HepG2 (cell line): ENCODE measurements at regions not wholly inside any gene's neighbourhood (a gene's known extent, or its start where the extent isn't known, plus 50 kb on each side); places are given as distances from the start of the nearest gene placed in this dataset.

Experiments used
- ATAC-seq: fragments of 200-7000 bp; cut with Tn5 transposase; 3 replicates; pipeline ENCODE4 v1.9.1; 2020; ENCODE audit warnings: mild to moderate bottlenecking, moderate library complexity
- BruUV-seq: library from RNA; stranded (reverse); fragments of 400-500 nt; replicated peaks from 2 replicates; lab custom pipeline; 2021; lab: Mats Ljungman, UMichigan
- CTCF ChIA-PET: fragments of 300-600 bp; formaldehyde crosslinking; extraction: SDS; loops from one replicate; lab custom pipeline; 2021; ENCODE audit warnings: low total read pairs, inconsistent platforms, low intra/inter-chr PET ratio; lab: Yijun Ruan, JAX
- POLR2A ChIA-PET: fragments of 350-600 bp; sonication (Branson Sonifier 250); formaldehyde crosslinking; loops from one replicate; lab custom pipeline; 2020; ENCODE audit warnings: antibody characterized with exemption, inconsistent platforms; lab: Yijun Ruan, JAX
- DNase-seq: peaks from one replicate; pipeline ENCODE4 v3.0.0-alpha.2; 2015; ENCODE audit warnings: low spot score
- FAIRE-seq: peaks from 3 replicates; lab custom pipeline; 2011; peaks lifted over from hg19 to GRCh38; lab: Jason Lieb, UNC
- H2AFZ ChIP-seq: one replicate; pipeline ENCODE4 v1.6.1; 2011; ENCODE audit warnings: low read length, inconsistent platforms
- H3K27ac ChIP-seq: fragments of 300-600 bp; 3 replicates; pipeline ENCODE4 v1.8.0; 2011; ENCODE audit warnings: mixed run types, mild to moderate bottlenecking, mixed read lengths, low read length, inconsistent platforms; ENCODE audit not compliant: insufficient read depth; ENCODE audit errors: extremely low read length
- H3K27me3 ChIP-seq, 2 experiments: fragments of 200-600 bp in 1 of 2; 2 replicates in 1 of 2; 3 replicates in 1 of 2; pipeline versions ENCODE4 v1.6.0 to v1.8.0; 2011; ENCODE audit warnings: low read length in 2 of 2, mild to moderate bottlenecking in 2 of 2, moderate library complexity in 2 of 2, inconsistent platforms in 1 of 2; ENCODE audit not compliant: insufficient read depth in 2 of 2, control insufficient read depth in 1 of 2
- H3K36me3 ChIP-seq, 2 experiments: fragments of 200-600 bp in 1 of 2; replicated peaks in 1 of 2; 2 replicates in 1 of 2; 3 replicates in 1 of 2; pipeline versions ENCODE4 v1.5.1 to v1.8.0; 2011; ENCODE audit warnings: low read length in 2 of 2, inconsistent platforms in 1 of 2; ENCODE audit not compliant: insufficient read depth in 2 of 2, control insufficient read depth in 1 of 2
- H3K4me1 ChIP-seq: 2 replicates; pipeline ENCODE4 v1.5.1; 2012; ENCODE audit warnings: low read length, inconsistent platforms; ENCODE audit not compliant: insufficient read depth
- H3K4me2 ChIP-seq: 2 replicates; pipeline ENCODE4 v1.6.0; 2011; ENCODE audit warnings: low read depth, low read length, inconsistent platforms
- H3K4me3 ChIP-seq, 3 experiments: fragments of 200-600 bp in 1 of 3; sonication (generic), shearing (Covaris generic) in 1 of 3; replicated peaks in 1 of 3; 2 replicates each; pipeline ENCODE4 v1.5.1; 2011 to 2016; ENCODE audit warnings: low read length in 3 of 3, inconsistent platforms in 2 of 3, low read depth in 2 of 3, mild to moderate bottlenecking in 2 of 3, control low read depth in 1 of 3, mixed read lengths in 1 of 3; ENCODE audit not compliant: insufficient read depth in 1 of 3
- H3K79me2 ChIP-seq: one replicate; pipeline ENCODE4 v1.6.1; 2011; ENCODE audit warnings: low read length, inconsistent platforms; ENCODE audit not compliant: insufficient read depth
- H3K9ac ChIP-seq: 2 replicates; pipeline ENCODE4 v1.6.0; 2011; ENCODE audit warnings: mild to moderate bottlenecking, low read depth, low read length, inconsistent platforms; ENCODE audit not compliant: insufficient read depth
- H3K9me3 ChIP-seq: 2 replicates; pipeline ENCODE4 v1.5.1; 2012; ENCODE audit warnings: mild to moderate bottlenecking, low read length
- H4K20me1 ChIP-seq: 2 replicates; pipeline ENCODE4 v1.6.0; 2011; ENCODE audit warnings: inconsistent platforms, mild to moderate bottlenecking, low read length, moderate library complexity; ENCODE audit not compliant: insufficient read depth
- CC2D1A ChIP-seq: sonication (generic); formaldehyde crosslinking; IDR thresholded peaks from 2 replicates; pipeline ENCODE4 v1.8.1; 2023; ENCODE audit warnings: mild to moderate bottlenecking, missing genetic modification reagents
- DMAP1 ChIP-seq: IDR thresholded peaks from 2 replicates; pipeline ENCODE4 v1.6.1; 2016
- JARID2 ChIP-seq: sonication (generic); formaldehyde crosslinking; IDR thresholded peaks from 2 replicates; pipeline ENCODE4 v1.8.1; 2023; ENCODE audit warnings: missing genetic modification reagents, inconsistent platforms; ENCODE audit not compliant: insufficient replicate concordance
- KAT2B ChIP-seq: fragments of 150-350 bp; IDR thresholded peaks from 2 replicates; pipeline ENCODE4 v1.6.1; 2014; ENCODE audit warnings: low read depth, low read length, borderline replicate concordance
- MED8 ChIP-seq: sonication (generic); formaldehyde crosslinking; IDR thresholded peaks from 2 replicates; pipeline ENCODE4 v1.8.1; 2023; ENCODE audit warnings: mild to moderate bottlenecking, missing genetic modification reagents; ENCODE audit not compliant: insufficient replicate concordance
- POLR2AphosphoS5 ChIP-seq: IDR thresholded peaks from 2 replicates; pipeline ENCODE4 v1.6.1; 2012; ENCODE audit warnings: low read depth, low read length
- SOX6 ChIP-seq, 2 experiments: fragments of 450-650 bp in 1 of 2; sonication (generic) in 1 of 2; formaldehyde crosslinking in 1 of 2; IDR thresholded peaks; 2 replicates each; pipeline versions ENCODE4 v1.4.0 to v1.6.1; 2017 to 2020; ENCODE audit warnings: antibody characterized with exemption in 1 of 2, mild to moderate bottlenecking in 1 of 2, missing genetic modification reagents in 1 of 2
- ZFY ChIP-seq: sonication (generic); formaldehyde crosslinking; IDR thresholded peaks from 2 replicates; pipeline ENCODE4 v1.4.0; 2020; ENCODE audit warnings: missing genetic modification reagents
- ZNF143 ChIP-seq: sonication (generic); formaldehyde crosslinking; IDR thresholded peaks from 2 replicates; pipeline ENCODE4 v1.4.0; 2020; ENCODE audit warnings: missing genetic modification reagents
- ZNF350 ChIP-seq: sonication (generic); formaldehyde crosslinking; IDR thresholded peaks from 2 replicates; pipeline ENCODE4 v1.4.0; 2020; ENCODE audit warnings: mild to moderate bottlenecking, low read depth, missing genetic modification reagents, borderline replicate concordance
- ZNF674 ChIP-seq: sonication (generic); formaldehyde crosslinking; IDR thresholded peaks from 2 replicates; pipeline ENCODE4 v1.5.0; 2020; ENCODE audit warnings: low read depth, mild to moderate bottlenecking, missing genetic modification reagents
- ZNF770 ChIP-seq: sonication (generic); formaldehyde crosslinking; IDR thresholded peaks from 2 replicates; pipeline ENCODE4 v1.5.0; 2020; ENCODE audit warnings: mild to moderate bottlenecking, missing genetic modification reagents
- WGBS: methylation state at CpG from one replicate; pipeline ENCODE4 v1.1.6; 2017; ENCODE audit warnings: low lambda C conversion rate; 5-methylcytosine and 5-hydroxymethylcytosine counted together
- in situ Hi-C: cut with HindIII; loops from 2 replicates; pipeline ENCODE4 v1.10.0; 2017; ENCODE audit warnings: low pct_unique_long_range_greater_than_20kb; ENCODE audit not compliant: extremely low pct_ligation_motif_present
- intact Hi-C: fragments of 100-400 bp; cut with micrococcal nuclease; formaldehyde crosslinking; loops from one replicate; pipeline ENCODE4 v1.10.0; 2022; ENCODE audit not compliant: unreplicated experiment
- TF ChIP-seq, protein P1 (sequence below): sonication (generic); formaldehyde crosslinking; IDR thresholded peaks from 2 replicates; pipeline ENCODE4 v1.5.0; 2020; ENCODE audit warnings: mild to moderate bottlenecking, low read depth, missing genetic modification reagents, borderline replicate concordance
- TF ChIP-seq, protein P2 (sequence below): sonication (generic); formaldehyde crosslinking; IDR thresholded peaks from 2 replicates; pipeline ENCODE4 v1.4.0; 2020; ENCODE audit warnings: missing genetic modification reagents, mild to moderate bottlenecking, borderline replicate concordance

GRCh38 chr7:85773116-85773728, 586.4 kb upstream of the SEMA3D start:
- WGBS: 2% methylated on average over 2 of the region's 2 CpGs
- no peak overlapping the region for H3K9ac ChIP-seq
- POLR2A ChIA-PET: no interaction called here
- no peaks in the 10 kb centered on the region for H3K36me3 ChIP-seq
- no peak overlapping the region for H3K4me2 ChIP-seq
- DNase-seq: no peak
- in situ Hi-C loops (no loop called here), intact Hi-C loops (no loop called here)
- no peaks in the 10 kb centered on the region for H3K27me3 ChIP-seq
- FAIRE-seq: no peak
- TF ChIP-seq JARID2 (CRISPR knock-in tag): no peak
- no peak for TF ChIP-seq DMAP1 (CRISPR knock-in tag)
- no TSS peak for BruUV-seq
- H2AFZ ChIP-seq: no peak overlapping the region
- H3K9me3 ChIP-seq: no peaks in the 10 kb centered on the region
- no peak for ATAC-seq
- H3K4me3 ChIP-seq: no peak overlapping the region
- CTCF ChIA-PET: no interaction called here
- H3K4me1 ChIP-seq: no peaks in the 10 kb centered on the region
- H3K27ac ChIP-seq: no peak overlapping the region
- H3K79me2 ChIP-seq: no peaks in the 10 kb centered on the region
- H4K20me1 ChIP-seq: no peaks in the 10 kb centered on the region

- Histone ChIP-seq H3K4me2 (no peak overlapping the region), H3K79me2 (no peaks in the 10 kb centered on the region), H3K9ac (no peak overlapping the region), H3K36me3 (no peaks in the 10 kb centered on the region), H3K9me3 (no peaks in the 10 kb centered on the region), H2AFZ (no peak overlapping the region), H4K20me1 (no peaks in the 10 kb centered on the region), H3K27me3 (no peaks in the 10 kb centered on the region), H3K4me1 (no peaks in the 10 kb centered on the region), H3K4me3 (no peak overlapping the region), H3K27ac (no peak overlapping the region)
- 2% methylated on average over 3 of the region's 3 CpGs for WGBS
- ChIA-PET POLR2A (no interaction called here), CTCF (no interaction called here)
- intact Hi-C loops: no loop called here
- in situ Hi-C loops: no loop called here
- no TSS peak for BruUV-seq
- ATAC-seq (no peak), FAIRE-seq (no peak), DNase-seq (no peak)
- TF ChIP-seq MED8 (CRISPR knock-in tag) (no peak), ZNF674 (CRISPR knock-in tag) (no peak), SOX6 (IDR thresholded peaks at IDR 0.05) (no peak), SOX6 (CRISPR knock-in tag; IDR thresholded peaks at IDR 0.05) (no peak), ZNF770 (CRISPR knock-in tag) (no peak), ZFY (CRISPR knock-in tag) (no peak), CC2D1A (CRISPR knock-in tag) (no peak), KAT2B (no peak), ZNF350 (CRISPR knock-in tag) (no peak), ZNF143 (CRISPR knock-in tag) (no peak), POLR2AphosphoS5 (no peak)
- TF ChIP-seq, protein P1, sequence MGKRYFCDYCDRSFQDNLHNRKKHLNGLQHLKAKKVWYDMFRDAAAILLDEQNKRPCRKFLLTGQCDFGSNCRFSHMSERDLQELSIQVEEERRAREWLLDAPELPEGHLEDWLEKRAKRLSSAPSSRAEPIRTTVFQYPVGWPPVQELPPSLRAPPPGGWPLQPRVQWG (CRISPR knock-in tag): no peak
- TF ChIP-seq, protein P2, sequence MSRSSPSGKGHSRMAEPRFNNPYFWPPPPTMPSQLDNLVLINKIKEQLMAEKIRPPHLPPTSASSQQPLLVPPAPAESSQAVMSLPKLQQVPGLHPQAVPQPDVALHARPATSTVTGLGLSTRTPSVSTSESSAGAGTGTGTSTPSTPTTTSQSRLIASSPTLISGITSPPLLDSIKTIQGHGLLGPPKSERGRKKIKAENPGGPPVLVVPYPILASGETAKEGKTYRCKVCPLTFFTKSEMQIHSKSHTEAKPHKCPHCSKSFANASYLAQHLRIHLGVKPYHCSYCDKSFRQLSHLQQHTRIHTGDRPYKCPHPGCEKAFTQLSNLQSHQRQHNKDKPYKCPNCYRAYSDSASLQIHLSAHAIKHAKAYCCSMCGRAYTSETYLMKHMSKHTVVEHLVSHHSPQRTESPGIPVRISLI: no peak
Observed at GRCh38 chr7:85771516-85771915, 584.7 kb upstream of the SEMA3D start.
